WTC11 (cell line): ENCODE measurements at regions not wholly inside any gene's neighbourhood (a gene's known extent, or its start where the extent isn't known, plus 50 kb on each side); places are given as distances from the start of the nearest gene placed in this dataset.

Source experiments
- ATAC-seq: fragments of 200-7000 bp; cut with Tn5 transposase; 2 replicates; pipeline ENCODE4 v1.10.0; 2021; ENCODE audit warnings: mild to moderate bottlenecking, moderate library complexity
- CTCF ChIA-PET: fragments of 300-600 bp; sonication (Branson Sonifier 250); formaldehyde crosslinking; loops from one replicate; lab custom pipeline; 2021; ENCODE audit warnings: antibody characterized with exemption; lab: Charles Lee
- POLR2A ChIA-PET: fragments of 350-600 bp; sonication (Branson Sonifier 250); formaldehyde crosslinking; loops from one replicate; lab custom pipeline; 2021; ENCODE audit warnings: antibody characterized with exemption; lab: Charles Lee
- DNase-seq: peaks from one replicate; pipeline ENCODE4 v3.0.0; 2021; ENCODE audit warnings: low spot score
- H3K27ac Mint-ChIP-seq: 2 replicates; pipeline ENCODE4 v1.8.0; 2021; ENCODE audit warnings: mixed read lengths
- H3K27me3 Mint-ChIP-seq: 2 replicates; pipeline ENCODE4 v1.8.0; 2021; ENCODE audit warnings: low read depth, mild to moderate bottlenecking, moderate library complexity, mixed read lengths
- H3K36me3 Mint-ChIP-seq: 2 replicates; pipeline ENCODE4 v1.8.0; 2021; ENCODE audit warnings: mixed read lengths
- H3K4me1 Mint-ChIP-seq: 2 replicates; pipeline ENCODE4 v1.8.0; 2022; ENCODE audit warnings: mixed read lengths
- H3K4me3 Mint-ChIP-seq: 2 replicates; pipeline ENCODE4 v1.8.0; 2021; ENCODE audit warnings: mild to moderate bottlenecking, moderate library complexity, mixed read lengths
- H3K9me3 Mint-ChIP-seq: 2 replicates; pipeline ENCODE4 v1.8.0; 2021; ENCODE audit warnings: mixed read lengths
- ATF1 ChIP-seq: sonication (generic); formaldehyde crosslinking; IDR thresholded peaks from 2 replicates; pipeline ENCODE4 v1.8.1; 2023; ENCODE audit warnings: mild to moderate bottlenecking, moderate library complexity, missing genetic modification reagents
- CBFB ChIP-seq: sonication (generic); formaldehyde crosslinking; IDR thresholded peaks from 2 replicates; pipeline ENCODE4 v1.8.1; 2022; ENCODE audit warnings: mild to moderate bottlenecking, low read depth, missing genetic modification reagents
- E2F1 ChIP-seq: sonication (generic); formaldehyde crosslinking; IDR thresholded peaks from 2 replicates; pipeline ENCODE4 v1.8.0; 2022; ENCODE audit warnings: mild to moderate bottlenecking, missing genetic modification reagents
- EMX1 ChIP-seq: fragments of 250-450 bp; sonication (Bioruptor Pico); IDR thresholded peaks from 2 replicates; pipeline ENCODE4 v1.8.0; 2021; ENCODE audit warnings: mild to moderate bottlenecking
- GTF2I ChIP-seq: fragments of 250-450 bp; sonication (Bioruptor Pico); conservative IDR thresholded peaks from 2 replicates; pipeline ENCODE4 v1.4.0; 2021; ENCODE audit warnings: mild to moderate bottlenecking
- IRF1 ChIP-seq: sonication (generic); formaldehyde crosslinking; IDR thresholded peaks from 2 replicates; pipeline ENCODE4 v1.8.0; 2023; ENCODE audit warnings: missing genetic modification reagents
- IRF2 ChIP-seq: sonication (generic); formaldehyde crosslinking; IDR thresholded peaks from 2 replicates; pipeline ENCODE4 v1.8.0; 2022; ENCODE audit warnings: low read depth, missing genetic modification reagents, borderline replicate concordance
- NFATC4 ChIP-seq: fragments of 250-450 bp; sonication (Bioruptor Pico); IDR thresholded peaks from 2 replicates; pipeline ENCODE4 v1.9.0; 2021; ENCODE audit warnings: mild to moderate bottlenecking
- PRRX2 ChIP-seq: fragments of 250-450 bp; sonication (Bioruptor Pico); IDR thresholded peaks from 2 replicates; pipeline ENCODE4 v1.8.0; 2021; ENCODE audit warnings: mild to moderate bottlenecking
- RORB ChIP-seq: fragments of 250-450 bp; sonication (Bioruptor Pico); IDR thresholded peaks from 2 replicates; pipeline ENCODE4 v1.9.0; 2021; ENCODE audit warnings: mild to moderate bottlenecking
- SMAD4 ChIP-seq: sonication (generic); formaldehyde crosslinking; IDR thresholded peaks from 2 replicates; pipeline ENCODE4 v1.8.0; 2022; ENCODE audit warnings: mild to moderate bottlenecking, missing genetic modification reagents
- TEAD1 ChIP-seq: sonication (generic); formaldehyde crosslinking; IDR thresholded peaks from 2 replicates; pipeline ENCODE4 v1.8.0; 2022; ENCODE audit warnings: mild to moderate bottlenecking, missing genetic modification reagents
- USF2 ChIP-seq: sonication (generic); formaldehyde crosslinking; IDR thresholded peaks from 2 replicates; pipeline ENCODE4 v1.8.1; 2023; ENCODE audit warnings: mild to moderate bottlenecking, missing genetic modification reagents, moderate library complexity
- ZNF219 ChIP-seq: sonication (generic); formaldehyde crosslinking; IDR thresholded peaks from 2 replicates; pipeline ENCODE4 v1.8.0; 2023; ENCODE audit warnings: missing genetic modification reagents, mild to moderate bottlenecking, borderline replicate concordance
- ZNF532 ChIP-seq: fragments of 250-450 bp; sonication (Bioruptor Pico); IDR thresholded peaks from 2 replicates; pipeline ENCODE4 v1.9.0; 2021; ENCODE audit warnings: mild to moderate bottlenecking, borderline replicate concordance
- ZNF671 ChIP-seq: fragments of 250-450 bp; sonication (Bioruptor Pico); IDR thresholded peaks from 2 replicates; pipeline ENCODE4 v1.8.0; 2021; ENCODE audit warnings: mild to moderate bottlenecking
- TF ChIP-seq, protein P1 (sequence below): fragments of 250-450 bp; sonication (Bioruptor Pico); IDR thresholded peaks from 2 replicates; pipeline ENCODE4 v1.9.0; 2021; ENCODE audit warnings: mild to moderate bottlenecking
- TF ChIP-seq, protein P2 (sequence below): sonication (generic); formaldehyde crosslinking; IDR thresholded peaks from 2 replicates; pipeline ENCODE4 v1.8.0; 2022; ENCODE audit warnings: mild to moderate bottlenecking, missing genetic modification reagents
- TF ChIP-seq, protein P3 (sequence below): fragments of 250-450 bp; sonication (Bioruptor Pico); IDR thresholded peaks from 2 replicates; pipeline ENCODE4 v1.9.0; 2021; ENCODE audit warnings: mild to moderate bottlenecking

DNA sequence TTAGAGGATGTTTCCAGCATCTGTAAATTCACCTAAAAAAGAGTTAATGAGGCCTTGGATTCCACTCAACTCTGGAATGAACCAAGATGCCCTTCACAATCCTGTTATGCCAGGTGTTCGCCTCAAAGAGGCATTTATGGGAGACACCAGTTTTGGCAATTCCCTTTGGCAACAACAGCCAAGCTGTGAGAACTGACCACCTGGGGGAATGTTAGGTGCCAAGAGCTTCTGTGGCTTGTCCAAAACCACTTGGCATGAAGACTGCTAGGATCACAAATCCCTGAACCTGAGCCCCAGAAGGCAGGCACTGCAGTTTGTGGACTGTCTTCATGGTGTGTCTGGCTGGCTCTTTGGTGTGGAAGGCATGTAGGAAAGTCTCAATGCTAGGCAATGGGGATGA, 164.4 kb upstream of the BDNF start:
- H3K9me3 Mint-ChIP-seq, result no peaks in the 10 kb centered on the region
- ATAC-seq (no peak), DNase-seq (no peak)
- 0 out of 2 replicates have a peak, but pooled peaks cover 7% of the 10 kb centered on the region for H3K4me1 Mint-ChIP-seq
- H3K27me3 Mint-ChIP-seq, result peaks cover 11% of the 10 kb centered on the region
- H3K36me3 Mint-ChIP-seq, result no peaks in the 10 kb centered on the region
- CTCF ChIA-PET, result interaction anchor here (0.8 kb wide), 1 partner anchor 100 kb away, joined by 3 read pairs; no protein-coding TSS in a partner anchor
- H3K27ac Mint-ChIP-seq, result no peak overlapping the region
- TF ChIP-seq TEAD1 (CRISPR knock-in tag), result no peak
- TF ChIP-seq, protein P1, sequence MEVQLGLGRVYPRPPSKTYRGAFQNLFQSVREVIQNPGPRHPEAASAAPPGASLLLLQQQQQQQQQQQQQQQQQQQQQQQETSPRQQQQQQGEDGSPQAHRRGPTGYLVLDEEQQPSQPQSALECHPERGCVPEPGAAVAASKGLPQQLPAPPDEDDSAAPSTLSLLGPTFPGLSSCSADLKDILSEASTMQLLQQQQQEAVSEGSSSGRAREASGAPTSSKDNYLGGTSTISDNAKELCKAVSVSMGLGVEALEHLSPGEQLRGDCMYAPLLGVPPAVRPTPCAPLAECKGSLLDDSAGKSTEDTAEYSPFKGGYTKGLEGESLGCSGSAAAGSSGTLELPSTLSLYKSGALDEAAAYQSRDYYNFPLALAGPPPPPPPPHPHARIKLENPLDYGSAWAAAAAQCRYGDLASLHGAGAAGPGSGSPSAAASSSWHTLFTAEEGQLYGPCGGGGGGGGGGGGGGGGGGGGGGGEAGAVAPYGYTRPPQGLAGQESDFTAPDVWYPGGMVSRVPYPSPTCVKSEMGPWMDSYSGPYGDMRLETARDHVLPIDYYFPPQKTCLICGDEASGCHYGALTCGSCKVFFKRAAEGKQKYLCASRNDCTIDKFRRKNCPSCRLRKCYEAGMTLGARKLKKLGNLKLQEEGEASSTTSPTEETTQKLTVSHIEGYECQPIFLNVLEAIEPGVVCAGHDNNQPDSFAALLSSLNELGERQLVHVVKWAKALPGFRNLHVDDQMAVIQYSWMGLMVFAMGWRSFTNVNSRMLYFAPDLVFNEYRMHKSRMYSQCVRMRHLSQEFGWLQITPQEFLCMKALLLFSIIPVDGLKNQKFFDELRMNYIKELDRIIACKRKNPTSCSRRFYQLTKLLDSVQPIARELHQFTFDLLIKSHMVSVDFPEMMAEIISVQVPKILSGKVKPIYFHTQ (CRISPR knock-in tag), result no peak
- TF ChIP-seq RORB, result no peak
- TF ChIP-seq ATF1 (CRISPR knock-in tag), result no peak
- no peak for TF ChIP-seq SMAD4
- TF ChIP-seq E2F1 (CRISPR knock-in tag), result no peak
- TF ChIP-seq IRF2 (CRISPR knock-in tag), result no peak
- TF ChIP-seq GTF2I (CRISPR knock-in tag), result no peak
- no peak for TF ChIP-seq EMX1 (CRISPR knock-in tag)
- TF ChIP-seq CBFB (CRISPR knock-in tag), result no peak
- TF ChIP-seq, protein P2, sequence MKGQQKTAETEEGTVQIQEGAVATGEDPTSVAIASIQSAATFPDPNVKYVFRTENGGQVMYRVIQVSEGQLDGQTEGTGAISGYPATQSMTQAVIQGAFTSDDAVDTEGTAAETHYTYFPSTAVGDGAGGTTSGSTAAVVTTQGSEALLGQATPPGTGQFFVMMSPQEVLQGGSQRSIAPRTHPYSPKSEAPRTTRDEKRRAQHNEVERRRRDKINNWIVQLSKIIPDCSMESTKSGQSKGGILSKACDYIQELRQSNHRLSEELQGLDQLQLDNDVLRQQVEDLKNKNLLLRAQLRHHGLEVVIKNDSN (CRISPR knock-in tag), result no peak
- TF ChIP-seq ZNF219, result no peak
- TF ChIP-seq NFATC4 (CRISPR knock-in tag), result no peak
- no peak for TF ChIP-seq ZNF671 (CRISPR knock-in tag)
- no peak for TF ChIP-seq ZNF532 (CRISPR knock-in tag)
- TF ChIP-seq PRRX2 (CRISPR knock-in tag), result no peak
- TF ChIP-seq, protein P3, sequence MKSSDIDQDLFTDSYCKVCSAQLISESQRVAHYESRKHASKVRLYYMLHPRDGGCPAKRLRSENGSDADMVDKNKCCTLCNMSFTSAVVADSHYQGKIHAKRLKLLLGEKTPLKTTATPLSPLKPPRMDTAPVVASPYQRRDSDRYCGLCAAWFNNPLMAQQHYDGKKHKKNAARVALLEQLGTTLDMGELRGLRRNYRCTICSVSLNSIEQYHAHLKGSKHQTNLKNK (CRISPR knock-in tag), result no peak
- TF ChIP-seq IRF1, result no peak
- TF ChIP-seq USF2 (CRISPR knock-in tag), result no peak
- POLR2A ChIA-PET, result no interaction called here
- no peak overlapping the region for H3K4me3 Mint-ChIP-seq
